HG02642 (cell line): ENCODE measurements at regions not wholly inside any gene's neighbourhood (a gene's known extent, or its start where the extent isn't known, plus 50 kb on each side); places are given as distances from the start of the nearest gene placed in this dataset.

Experiments
- ATAC-seq: cut with Tn5 transposase; IDR thresholded peaks from one replicate; pipeline ENCODE4 v1.9.1; 2021; ENCODE audit warnings: mild to moderate bottlenecking; ENCODE audit not compliant: unreplicated experiment, poor library complexity

- no peak for ATAC-seq
Observed at GRCh38 chr21:16389643-16390042, 659.9 kb downstream of the USP25 start.

GRCh38 chr21:16395285-16395684 is 665.5 kb downstream of the USP25 start:
- ATAC-seq: no peak

GRCh38 chr21:16402752-16403151 is 673.0 kb downstream of the USP25 start:
- ATAC-seq: no peak

- no peak for ATAC-seq
Observed at GRCh38 chr21:16404776-16405175, 675.0 kb downstream of the USP25 start.

GRCh38 chr21:16406355-16406754 is 676.6 kb downstream of the USP25 start:
- ATAC-seq: no peak

GRCh38 chr21:16407403-16408240 is 677.8 kb downstream of the USP25 start:
- no peak for ATAC-seq

- no peak for ATAC-seq
Observed at GRCh38 chr21:16408280-16408679, 678.5 kb downstream of the USP25 start.

- no peak for ATAC-seq
Observed at GRCh38 chr21:16409352-16409751, 679.6 kb downstream of the USP25 start.

GRCh38 chr21:16418226-16418625 is 688.4 kb downstream of the USP25 start:
- ATAC-seq: no peak

- ATAC-seq: no peak
Observed at GRCh38 chr21:16418642-16419041, 688.9 kb downstream of the USP25 start.

GRCh38 chr21:16419188-16419921 is 689.6 kb downstream of the USP25 start:
- ATAC-seq: no peak

- ATAC-seq: no peak
Observed at GRCh38 chr21:16420031-16420724, 690.4 kb downstream of the USP25 start.

GRCh38 chr21:16421007-16421406 is 691.2 kb downstream of the USP25 start:
- no peak for ATAC-seq

- ATAC-seq: no peak
Observed at GRCh38 chr21:16421965-16422364, 692.2 kb downstream of the USP25 start.

GRCh38 chr21:16422702-16423101 is 692.9 kb downstream of the USP25 start:
- ATAC-seq: no peak

- no peak for ATAC-seq
Observed at GRCh38 chr21:16423921-16424320, 694.1 kb downstream of the USP25 start.

- ATAC-seq: no peak
Observed at GRCh38 chr21:16424331-16424751, 694.6 kb downstream of the USP25 start.

GRCh38 chr21:16425376-16425775 is 695.6 kb downstream of the USP25 start:
- ATAC-seq: no peak

GRCh38 chr21:16426936-16427335 is 697.2 kb downstream of the USP25 start:
- ATAC-seq: no peak

GRCh38 chr21:16427587-16428087 is 697.9 kb downstream of the USP25 start:
- no peak for ATAC-seq

GRCh38 chr21:16437586-16437985 is 707.8 kb downstream of the USP25 start:
- ATAC-seq: no peak
